K562 (cell line): ENCODE measurements at regions not wholly inside any gene's neighbourhood (a gene's known extent, or its start where the extent isn't known, plus 50 kb on each side); places are given as distances from the start of the nearest gene placed in this dataset.

Experiments used
- ATAC-seq: fragments of 200-7000 bp; cut with Tn5 transposase; 3 replicates; pipeline ENCODE4 v1.9.1; 2020; ENCODE audit warnings: moderate library complexity
- BruUV-seq: library from RNA; stranded (reverse); fragments of 400-500 nt; replicated peaks from 2 replicates; lab custom pipeline; 2021; lab: Mats Ljungman, UMichigan
- CTCF ChIA-PET: fragments of 300-600 bp; formaldehyde crosslinking; extraction: SDS; loops from one replicate; lab custom pipeline; 2021; ENCODE audit warnings: low intra/inter-chr PET ratio; lab: Yijun Ruan, JAX
- POLR2A ChIA-PET: fragments of 300-600, 350-650 bp; sonication (Branson Sonifier 250); formaldehyde crosslinking; extraction: SDS; loops from one replicate; lab custom pipeline; 2021; ENCODE audit warnings: antibody characterized with exemption, inconsistent platforms; lab: Yijun Ruan, JAX
- DNase-seq, 4 experiments: peaks; one replicate each; pipeline versions ENCODE4 v3.0.0 to v3.0.0-alpha.2; 2011 to 2018; ENCODE audit warnings: low spot score in 3 of 4, mixed read lengths in 3 of 4; ENCODE audit errors: extremely low read depth in 1 of 4
- FAIRE-seq: peaks from 2 replicates; lab custom pipeline; 2011; peaks lifted over from hg19 to GRCh38; lab: Jason Lieb, UNC
- H2AFZ ChIP-seq: 2 replicates; pipeline ENCODE4 v1.6.0; 2011; ENCODE audit warnings: low read depth, low read length, control low read depth, inconsistent platforms
- H3K27ac ChIP-seq: fragments of 200-600 bp; 3 replicates; pipeline ENCODE4 v1.8.0; 2011; ENCODE audit warnings: low read depth, mild to moderate bottlenecking, control low read depth, inconsistent platforms, low read length, moderate library complexity, mixed read lengths; ENCODE audit errors: extremely low read depth
- H3K27me3 ChIP-seq, 2 experiments: fragments of 300-600 bp in 1 of 2; 2 replicates in 1 of 2; 3 replicates in 1 of 2; pipeline versions ENCODE4 v1.6.0 to v1.8.0; 2011; ENCODE audit warnings: inconsistent platforms in 2 of 2, low read length in 2 of 2, mild to moderate bottlenecking in 1 of 2, mixed read lengths in 1 of 2, moderate library complexity in 1 of 2; ENCODE audit not compliant: control insufficient read depth in 2 of 2, insufficient read depth in 2 of 2
- H3K36me3 ChIP-seq: fragments of 300-600 bp; 3 replicates; pipeline ENCODE4 v1.8.0; 2011; ENCODE audit warnings: mild to moderate bottlenecking, low read length, inconsistent platforms; ENCODE audit not compliant: control insufficient read depth, insufficient read depth
- H3K4me1 ChIP-seq, 2 experiments: fragments of 200-600 bp in 1 of 2; replicated peaks in 1 of 2; 2 replicates in 1 of 2; 3 replicates in 1 of 2; pipeline versions ENCODE4 v1.5.1 to v1.8.0; 2011; ENCODE audit warnings: inconsistent platforms in 2 of 2, low read length in 2 of 2, mild to moderate bottlenecking in 1 of 2, mixed read lengths in 1 of 2, moderate library complexity in 1 of 2; ENCODE audit not compliant: control insufficient read depth in 2 of 2, insufficient read depth in 2 of 2
- H3K4me2 ChIP-seq: 2 replicates; pipeline ENCODE4 v1.6.1; 2011; ENCODE audit warnings: low read length, control low read depth, inconsistent platforms, mixed read lengths; ENCODE audit not compliant: insufficient read depth
- H3K4me3 ChIP-seq: fragments of 200-600 bp; sonication (generic), shearing (Covaris generic); 2 replicates; pipeline ENCODE4 v1.5.1; 2016; ENCODE audit warnings: control low read depth, inconsistent platforms
- H3K79me2 ChIP-seq: fragments of 200-600 bp; 3 replicates; pipeline ENCODE4 v1.8.0; 2011; ENCODE audit warnings: low read length, inconsistent platforms; ENCODE audit not compliant: control insufficient read depth, insufficient read depth
- H3K9ac ChIP-seq, 2 experiments: 2 replicates each; pipeline versions ENCODE4 v1.6.0 to v1.6.1; 2011; ENCODE audit warnings: low read depth in 2 of 2, low read length in 2 of 2, control low read depth in 1 of 2, inconsistent platforms in 1 of 2, mild to moderate bottlenecking in 1 of 2, mixed read lengths in 1 of 2; ENCODE audit not compliant: insufficient read depth in 1 of 2
- H3K9me1 ChIP-seq: one replicate; pipeline ENCODE4 v1.6.0; 2011; ENCODE audit warnings: inconsistent platforms, mild to moderate bottlenecking, low read length, moderate library complexity; ENCODE audit not compliant: control insufficient read depth, insufficient read depth
- H3K9me3 ChIP-seq: replicated peaks from 2 replicates; pipeline ENCODE4 v1.5.1; 2011; ENCODE audit warnings: low read depth, low read length, inconsistent platforms; ENCODE audit not compliant: control insufficient read depth, insufficient read depth
- H4K20me1 ChIP-seq: replicated peaks from 2 replicates; pipeline ENCODE4 v1.6.1; 2011; ENCODE audit warnings: low read length, inconsistent platforms, mixed read lengths; ENCODE audit not compliant: control insufficient read depth, insufficient read depth
- RAD21 ChIP-seq, 2 experiments: fragments of 250-450 bp in 1 of 2; fragments of 450-650 bp in 1 of 2; sonication (Bioruptor Pico) in 1 of 2; formaldehyde crosslinking in 1 of 2; IDR thresholded peaks in 1 of 2; conservative IDR thresholded peaks in 1 of 2; 2 replicates each; pipeline versions ENCODE4 v1.4.0 to v1.8.0; 2020 to 2022; ENCODE audit warnings: mild to moderate bottlenecking in 2 of 2, moderate library complexity in 1 of 2
- SMAD4 ChIP-seq: fragments of 250-450 bp; sonication (Bioruptor Pico); conservative IDR thresholded peaks from 2 replicates; pipeline ENCODE4 v1.8.0; 2021; ENCODE audit warnings: inconsistent platforms, mild to moderate bottlenecking, moderate library complexity
- ZC3H4 ChIP-seq: sonication (generic); formaldehyde crosslinking; IDR thresholded peaks from 2 replicates; pipeline ENCODE4 v1.9.0; 2021; ENCODE audit warnings: missing genetic modification reagents, borderline replicate concordance
- WGBS: fragments of 100-300 bp; shearing (Covaris generic); methylation state at CpG from one replicate; pipeline ENCODE4 v1.1.6; 2016; ENCODE audit warnings: low coverage, mixed read lengths; ENCODE audit not compliant: insufficient coverage; ENCODE audit errors: missing lambda C conversion rate; 5-methylcytosine and 5-hydroxymethylcytosine counted together
- in situ Hi-C: fragments of 300-500 bp; cut with MboI; formaldehyde crosslinking; loops from 4 replicates; pipeline ENCODE4 v1.15.0; 2018; ENCODE audit warnings: inconsistent platforms, mixed read lengths
- intact Hi-C: fragments of 100-400 bp; cut with micrococcal nuclease; formaldehyde crosslinking; loops from 2 replicates; pipeline ENCODE4 v1.14.2; 2022
- TF ChIP-seq, protein P1 (sequence below): sonication (generic); formaldehyde crosslinking; IDR thresholded peaks from 2 replicates; pipeline ENCODE4 v1.8.0; 2022; ENCODE audit warnings: missing genetic modification reagents, mild to moderate bottlenecking, borderline replicate concordance

DNA sequence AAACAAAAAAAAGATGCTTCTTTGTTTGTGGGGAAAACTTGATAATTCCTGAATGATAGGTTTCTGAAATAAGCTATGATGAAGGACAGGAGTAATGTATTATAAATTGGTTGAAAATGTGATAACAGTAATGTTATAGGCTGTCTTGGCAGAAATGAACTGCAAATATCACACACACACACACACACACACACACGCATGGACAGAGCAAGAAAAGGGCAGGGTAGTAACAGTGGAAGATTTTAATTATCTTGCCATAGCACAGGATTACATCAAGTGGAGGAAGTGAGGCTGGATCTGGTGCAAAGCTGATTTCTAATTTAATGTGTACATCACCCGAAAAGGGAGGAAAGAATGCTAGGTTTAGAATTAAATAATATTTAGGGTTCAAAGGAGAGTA lies 97.5 kb upstream of the CXXC4 start:
- no peaks in the 10 kb centered on the region for H3K36me3 ChIP-seq
- BruUV-seq, result no TSS peak
- H3K27me3 ChIP-seq, result no peaks in the 10 kb centered on the region
- no peak overlapping the region for H3K9ac ChIP-seq
- no peak overlapping the region for H2AFZ ChIP-seq
- no peaks in the 10 kb centered on the region for H3K79me2 ChIP-seq
- intact Hi-C loops, result no loop called here
- in situ Hi-C loops, result no loop called here
- 4% methylated on average over 2 of the region's 2 CpGs for WGBS
- no peak overlapping the region for H3K4me3 ChIP-seq
- TF ChIP-seq, protein P1, sequence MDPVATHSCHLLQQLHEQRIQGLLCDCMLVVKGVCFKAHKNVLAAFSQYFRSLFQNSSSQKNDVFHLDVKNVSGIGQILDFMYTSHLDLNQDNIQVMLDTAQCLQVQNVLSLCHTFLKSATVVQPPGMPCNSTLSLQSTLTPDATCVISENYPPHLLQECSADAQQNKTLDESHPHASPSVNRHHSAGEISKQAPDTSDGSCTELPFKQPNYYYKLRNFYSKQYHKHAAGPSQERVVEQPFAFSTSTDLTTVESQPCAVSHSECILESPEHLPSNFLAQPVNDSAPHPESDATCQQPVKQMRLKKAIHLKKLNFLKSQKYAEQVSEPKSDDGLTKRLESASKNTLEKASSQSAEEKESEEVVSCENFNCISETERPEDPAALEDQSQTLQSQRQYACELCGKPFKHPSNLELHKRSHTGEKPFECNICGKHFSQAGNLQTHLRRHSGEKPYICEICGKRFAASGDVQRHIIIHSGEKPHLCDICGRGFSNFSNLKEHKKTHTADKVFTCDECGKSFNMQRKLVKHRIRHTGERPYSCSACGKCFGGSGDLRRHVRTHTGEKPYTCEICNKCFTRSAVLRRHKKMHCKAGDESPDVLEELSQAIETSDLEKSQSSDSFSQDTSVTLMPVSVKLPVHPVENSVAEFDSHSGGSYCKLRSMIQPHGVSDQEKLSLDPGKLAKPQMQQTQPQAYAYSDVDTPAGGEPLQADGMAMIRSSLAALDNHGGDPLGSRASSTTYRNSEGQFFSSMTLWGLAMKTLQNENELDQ (CRISPR knock-in tag), result no peak
- TF ChIP-seq RAD21 (CRISPR knock-in tag; conservative IDR thresholded peaks at IDR 0.05 in 1 of 2, IDR thresholded peaks at IDR 0.05 in 1 of 2) (no peak), SMAD4 (CRISPR knock-in tag) (no peak), ZC3H4 (CRISPR knock-in tag) (no peak)
- ChIA-PET CTCF (no interaction called here), POLR2A (no interaction called here)
- H3K9me1 ChIP-seq, result no peaks in the 10 kb centered on the region
- no peak for ATAC-seq
- DNase-seq, result no peak
- no peaks in the 10 kb centered on the region for H4K20me1 ChIP-seq
- no peak overlapping the region for H3K27ac ChIP-seq
- no peaks in the 10 kb centered on the region for H3K4me1 ChIP-seq
- no peak for FAIRE-seq
- H3K9me3 ChIP-seq, result no peaks in the 10 kb centered on the region
- no peak overlapping the region for H3K4me2 ChIP-seq
